GM06990 (cell line): ENCODE measurements at regions not wholly inside any gene's neighbourhood (a gene's known extent, or its start where the extent isn't known, plus 50 kb on each side); places are given as distances from the start of the nearest gene placed in this dataset.

ENCODE experiments used
- DNase-seq: peaks from one replicate; pipeline ENCODE4 v3.0.0-alpha.2; 2011; ENCODE audit not compliant: insufficient read length; ENCODE audit errors: extremely low read depth
- H3K27me3 ChIP-seq: replicated peaks from 2 replicates; pipeline ENCODE4 v1.6.0; 2011; ENCODE audit warnings: low read length; ENCODE audit not compliant: control insufficient read depth, insufficient read depth
- H3K36me3 ChIP-seq: 2 replicates; pipeline ENCODE4 v1.5.1; 2011; ENCODE audit warnings: low read length; ENCODE audit not compliant: control insufficient read depth, insufficient read depth
- H3K4me3 ChIP-seq: replicated peaks from 2 replicates; pipeline ENCODE4 v1.5.1; 2011; ENCODE audit warnings: low read depth, mild to moderate bottlenecking, control low read depth, low read length
- CTCF ChIP-seq: IDR thresholded peaks from 2 replicates; pipeline ENCODE4 v1.5.1; 2011; ENCODE audit warnings: low read length, control low read depth, mild to moderate bottlenecking, inconsistent platforms; ENCODE audit not compliant: insufficient read depth, poor library complexity, severe bottlenecking

- Histone ChIP-seq H3K4me3 (no peak overlapping the region), H3K36me3 (no peaks in the 10 kb centered on the region), H3K27me3 (no peaks in the 10 kb centered on the region; the same call in 1 of the 2 replicates)
- TF ChIP-seq CTCF = no peak
- no peak for DNase-seq
Observed at GRCh38 chr12:131542351-131542750, 168.5 kb upstream of the SFSWAP start.

GRCh38 chr12:131543040-131543439 is 167.8 kb upstream of the SFSWAP start:
- TF ChIP-seq CTCF = no peak
- Histone ChIP-seq H3K4me3 (no peak overlapping the region), H3K27me3 (no peaks in the 10 kb centered on the region; the same call in none of the 2 replicates)

GRCh38 chr12:131547555-131547954 is 163.3 kb upstream of the SFSWAP start:
- Histone ChIP-seq H3K4me3 (no peak overlapping the region), H3K27me3 (no peaks in the 10 kb centered on the region; the same call in none of the 2 replicates), H3K36me3 (no peaks in the 10 kb centered on the region)
- DNase-seq = no peak
- TF ChIP-seq CTCF = no peak

More at GRCh38 chr12:131543040-131543439, 167.8 kb upstream of the SFSWAP start:
- DNase-seq = no peak
- H3K36me3 ChIP-seq = no peaks in the 10 kb centered on the region

- no peak for DNase-seq
- no peaks in the 10 kb centered on the region for H3K36me3 ChIP-seq
- H3K27me3 ChIP-seq = no peaks in the 10 kb centered on the region; the same call in 1 of the 2 replicates
- TF ChIP-seq CTCF = no peak
- H3K4me3 ChIP-seq = no peak overlapping the region
Observed at GRCh38 chr12:131550121-131550520, 160.8 kb upstream of the SFSWAP start.

- no peak for DNase-seq
- no peak for TF ChIP-seq CTCF
- Histone ChIP-seq H3K4me3 (no peak overlapping the region), H3K27me3 (no peaks in the 10 kb centered on the region; the same call in 1 of the 2 replicates), H3K36me3 (no peaks in the 10 kb centered on the region)
Observed at GRCh38 chr12:131551675-131552491, 159.0 kb upstream of the SFSWAP start.
